Nephron (organoid): ENCODE measurements at regions not wholly inside any gene's neighbourhood (a gene's known extent, or its start where the extent isn't known, plus 50 kb on each side); places are given as distances from the start of the nearest gene placed in this dataset.
"Not testable (repeated sequence)": the region's sequence is repeated elsewhere in the genome, so short reads cannot be mapped to it uniquely, and the experiment has no call there.

Experiments
- H3K27ac Mint-ChIP-seq, 3 experiments: 2 replicates each; pipeline ENCODE4 v1.8.0; 2020; ENCODE audit warnings: mixed read lengths in 3 of 3, mild to moderate bottlenecking in 2 of 3, moderate library complexity in 1 of 3
- H3K27me3 Mint-ChIP-seq: 2 replicates; pipeline ENCODE4 v1.8.0; 2021; ENCODE audit warnings: low read depth, mild to moderate bottlenecking, moderate library complexity, mixed read lengths
- H3K36me3 Mint-ChIP-seq: 2 replicates; pipeline ENCODE4 v1.8.0; 2020; ENCODE audit warnings: low read depth, mixed read lengths
- H3K4me1 Mint-ChIP-seq: 2 replicates; pipeline ENCODE4 v1.8.0; 2020; ENCODE audit warnings: mixed read lengths
- H3K4me3 Mint-ChIP-seq, 3 experiments: 2 replicates each; pipeline ENCODE4 v1.8.0; 2020; ENCODE audit warnings: mild to moderate bottlenecking in 3 of 3, mixed read lengths in 3 of 3, moderate library complexity in 2 of 3
- H3K9me3 Mint-ChIP-seq: 2 replicates; pipeline ENCODE4 v1.8.0; 2020; ENCODE audit warnings: mixed read lengths
- TF ChIP-seq, protein P1 (sequence below), 3 experiments: fragments of 200-600 bp; sonication (generic); IDR thresholded peaks; one replicate each; pipeline ENCODE4 v1.5.0; 2021; ENCODE audit warnings: antibody characterized with exemption in 3 of 3; ENCODE audit not compliant: unreplicated experiment in 3 of 3

DNA sequence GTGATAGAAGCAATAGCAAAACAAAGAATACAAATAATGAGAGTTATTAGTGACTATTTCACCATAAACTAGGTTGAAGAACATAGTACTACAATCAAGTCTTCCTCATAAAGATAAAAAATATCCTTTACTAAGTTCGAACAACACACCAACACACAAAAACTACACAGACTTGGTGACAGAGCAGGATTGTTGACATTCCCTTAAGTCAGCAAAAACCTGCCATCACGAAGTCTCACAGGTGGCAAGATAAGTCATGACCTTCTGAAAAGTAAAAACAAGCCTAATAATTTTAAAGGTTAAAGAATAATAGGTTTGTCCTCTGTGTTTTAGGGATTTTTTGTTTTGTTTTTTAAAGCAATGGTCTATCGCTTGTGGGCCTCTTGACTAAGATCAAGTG is 173.0 kb downstream of the SEC23A start:
- Mint-ChIP-seq H3K9me3 (no peaks in the 10 kb centered on the region), H3K27me3 (no peaks in the 10 kb centered on the region), H3K4me1 (peaks cover 8% of the 10 kb centered on the region), H3K27ac (no peak overlapping the region), H3K36me3 (no peaks in the 10 kb centered on the region), H3K4me3 (no peak overlapping the region)
- TF ChIP-seq, protein P1, sequence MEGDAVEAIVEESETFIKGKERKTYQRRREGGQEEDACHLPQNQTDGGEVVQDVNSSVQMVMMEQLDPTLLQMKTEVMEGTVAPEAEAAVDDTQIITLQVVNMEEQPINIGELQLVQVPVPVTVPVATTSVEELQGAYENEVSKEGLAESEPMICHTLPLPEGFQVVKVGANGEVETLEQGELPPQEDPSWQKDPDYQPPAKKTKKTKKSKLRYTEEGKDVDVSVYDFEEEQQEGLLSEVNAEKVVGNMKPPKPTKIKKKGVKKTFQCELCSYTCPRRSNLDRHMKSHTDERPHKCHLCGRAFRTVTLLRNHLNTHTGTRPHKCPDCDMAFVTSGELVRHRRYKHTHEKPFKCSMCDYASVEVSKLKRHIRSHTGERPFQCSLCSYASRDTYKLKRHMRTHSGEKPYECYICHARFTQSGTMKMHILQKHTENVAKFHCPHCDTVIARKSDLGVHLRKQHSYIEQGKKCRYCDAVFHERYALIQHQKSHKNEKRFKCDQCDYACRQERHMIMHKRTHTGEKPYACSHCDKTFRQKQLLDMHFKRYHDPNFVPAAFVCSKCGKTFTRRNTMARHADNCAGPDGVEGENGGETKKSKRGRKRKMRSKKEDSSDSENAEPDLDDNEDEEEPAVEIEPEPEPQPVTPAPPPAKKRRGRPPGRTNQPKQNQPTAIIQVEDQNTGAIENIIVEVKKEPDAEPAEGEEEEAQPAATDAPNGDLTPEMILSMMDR (IDR thresholded peaks at IDR 0.05; ENCODE audit: unreplicated experiment in 3 of 3) = no peak

DNA sequence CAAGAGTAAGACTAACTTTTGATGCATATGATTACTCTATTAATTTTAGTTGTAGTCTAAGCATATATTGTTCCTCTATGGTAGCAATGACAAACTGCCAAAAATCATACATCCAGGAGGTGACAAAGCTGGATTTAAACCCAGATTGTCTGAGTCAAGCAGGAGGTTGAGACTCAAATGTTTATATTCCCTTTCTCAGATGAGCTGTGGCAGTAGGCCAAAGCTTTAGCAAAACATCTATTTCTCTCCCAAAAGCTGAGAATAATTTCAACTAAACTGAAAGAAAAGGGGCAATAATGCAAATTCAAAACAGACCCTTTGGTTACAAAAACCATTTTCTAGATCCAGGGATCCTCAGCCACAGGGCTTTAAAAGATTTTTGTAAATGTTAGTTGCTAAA is 173.6 kb downstream of the SEC23A start:
- no peaks in the 10 kb centered on the region for H3K27me3 Mint-ChIP-seq
- no peaks in the 10 kb centered on the region for H3K9me3 Mint-ChIP-seq
- no peak overlapping the region for H3K4me3 Mint-ChIP-seq
- no peaks in the 10 kb centered on the region for H3K36me3 Mint-ChIP-seq
- H3K27ac Mint-ChIP-seq = no peak overlapping the region
- H3K4me1 Mint-ChIP-seq = peaks cover 8% of the 10 kb centered on the region
- TF ChIP-seq, protein P1 (IDR thresholded peaks at IDR 0.05; ENCODE audit: unreplicated experiment in 3 of 3) = no peak

DNA sequence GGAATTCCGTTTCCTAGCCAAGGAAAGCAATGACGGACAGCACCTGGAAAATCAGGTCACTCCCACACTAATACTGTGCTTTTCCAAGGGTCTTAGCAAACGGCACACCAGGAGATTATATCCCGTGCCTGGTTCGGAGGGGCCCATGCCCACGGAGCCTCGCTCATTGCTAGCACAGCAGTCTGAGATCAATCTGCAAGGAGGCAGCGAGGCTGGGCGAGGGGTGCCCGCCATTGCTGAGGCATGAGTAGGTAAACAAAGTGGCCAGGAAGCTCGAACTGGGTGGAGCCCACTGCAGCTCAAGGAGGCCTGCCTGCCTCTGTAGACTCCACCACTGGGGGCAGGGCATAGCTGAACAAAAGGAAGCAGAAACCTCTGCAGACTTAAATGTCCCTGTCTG is 181.1 kb downstream of the SEC23A start:
- H3K9me3 Mint-ChIP-seq, H3K27me3 Mint-ChIP-seq, H3K4me1 Mint-ChIP-seq, H3K27ac Mint-ChIP-seq, H3K36me3 Mint-ChIP-seq, H3K4me3 Mint-ChIP-seq: not testable (repeated sequence)

DNA sequence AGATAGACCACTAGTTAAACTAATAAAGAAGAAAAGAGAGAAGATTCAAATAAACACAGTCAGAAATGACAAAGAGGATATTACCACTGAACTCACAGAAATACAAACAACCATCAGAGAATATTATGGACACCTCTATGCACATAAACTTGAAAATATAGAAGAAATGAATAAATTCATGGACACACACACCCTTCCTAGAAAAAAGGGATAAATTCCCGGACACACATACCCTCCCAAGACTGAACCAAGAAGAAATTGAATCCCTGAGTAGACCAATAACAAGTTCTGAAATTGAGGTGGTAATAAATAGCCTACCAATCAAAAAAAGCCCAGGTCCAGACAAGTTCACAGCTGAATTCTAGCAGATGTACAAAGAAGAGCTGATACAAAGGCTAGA is 187.9 kb downstream of the SEC23A start:
- peaks cover 15% of the 10 kb centered on the region for H3K9me3 Mint-ChIP-seq
- H3K4me1 Mint-ChIP-seq = no peaks in the 10 kb centered on the region
- no peak overlapping the region for H3K27ac Mint-ChIP-seq
- no peaks in the 10 kb centered on the region for H3K27me3 Mint-ChIP-seq
- TF ChIP-seq, protein P1 (IDR thresholded peaks at IDR 0.05; ENCODE audit: unreplicated experiment in 3 of 3) = no peak
- no peak overlapping the region for H3K4me3 Mint-ChIP-seq
- H3K36me3 Mint-ChIP-seq = no peaks in the 10 kb centered on the region

DNA sequence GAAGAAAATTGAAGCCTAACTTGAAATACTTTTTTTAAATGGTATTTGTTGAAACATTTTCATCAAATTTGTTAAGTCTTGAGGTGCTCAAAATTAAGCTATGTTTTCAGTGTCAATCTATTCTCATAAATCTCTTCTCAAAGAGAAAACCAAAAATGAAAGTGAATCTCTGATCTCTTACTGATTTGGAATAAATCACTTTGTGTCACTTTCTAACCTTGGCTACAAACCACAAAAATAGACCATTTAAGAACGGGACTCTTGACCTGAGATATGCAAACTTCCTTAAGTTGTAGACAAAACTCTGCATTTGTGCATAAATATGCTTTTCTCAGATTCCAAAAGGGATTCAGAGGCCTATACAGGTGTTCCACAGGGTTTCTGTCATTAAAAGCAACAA is 192.9 kb downstream of the SEC23A start:
- Mint-ChIP-seq H3K4me3 (no peak overlapping the region), H3K27ac (no peak overlapping the region), H3K36me3 (no peaks in the 10 kb centered on the region), H3K4me1 (no peaks in the 10 kb centered on the region), H3K27me3 (no peaks in the 10 kb centered on the region), H3K9me3 (peaks cover 5% of the 10 kb centered on the region)
- TF ChIP-seq, protein P1 (IDR thresholded peaks at IDR 0.05; ENCODE audit: unreplicated experiment in 3 of 3) = no peak

DNA sequence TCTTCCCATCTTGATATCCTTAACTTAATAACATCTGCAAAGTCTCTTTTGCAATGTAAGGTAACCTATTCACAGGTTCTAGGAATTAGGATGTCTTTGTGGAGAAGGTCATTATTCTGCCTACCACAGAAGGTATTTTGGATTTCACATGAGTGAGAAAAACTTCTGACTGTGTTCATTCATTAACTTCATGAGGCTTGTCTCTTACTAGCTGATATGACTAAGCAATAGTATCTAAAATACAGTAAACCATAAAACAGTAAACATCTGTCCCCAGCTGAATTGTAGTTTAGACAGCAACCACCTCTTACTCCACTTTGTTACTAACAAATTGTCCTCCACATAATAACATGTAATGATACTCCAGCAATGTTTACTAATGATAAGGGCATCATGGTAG is 198.1 kb downstream of the SEC23A start:
- no peak overlapping the region for H3K27ac Mint-ChIP-seq
- TF ChIP-seq, protein P1 (IDR thresholded peaks at IDR 0.05; ENCODE audit: unreplicated experiment in 3 of 3) = no peak
- H3K4me1 Mint-ChIP-seq = no peaks in the 10 kb centered on the region

More for the DNA sequence above, 198.1 kb downstream of the SEC23A start:
- Mint-ChIP-seq H3K9me3 (no peaks in the 10 kb centered on the region), H3K27me3 (no peaks in the 10 kb centered on the region), H3K36me3 (no peaks in the 10 kb centered on the region), H3K4me3 (no peak overlapping the region)
